Glutamatergic neuron (in vitro differentiated cells): ENCODE measurements at regions not wholly inside any gene's neighbourhood (a gene's known extent, or its start where the extent isn't known, plus 50 kb on each side); places are given as distances from the start of the nearest gene placed in this dataset.

ENCODE experiments used
- DNase-seq: peaks from one replicate; pipeline ENCODE4 v3.0.0; 2022
- H3K27ac Mint-ChIP-seq: one replicate; pipeline ENCODE4 v1.8.0; 2020; ENCODE audit warnings: mild to moderate bottlenecking, mixed read lengths, inconsistent platforms; ENCODE audit not compliant: unreplicated experiment
- H3K27me3 Mint-ChIP-seq: one replicate; pipeline ENCODE4 v1.8.0; 2020; ENCODE audit warnings: mild to moderate bottlenecking, moderate library complexity, mixed read lengths, inconsistent platforms; ENCODE audit not compliant: unreplicated experiment
- H3K36me3 Mint-ChIP-seq: one replicate; pipeline ENCODE4 v1.8.0; 2020; ENCODE audit warnings: mild to moderate bottlenecking, mixed read lengths, inconsistent platforms; ENCODE audit not compliant: unreplicated experiment
- H3K4me1 Mint-ChIP-seq: one replicate; pipeline ENCODE4 v1.8.0; 2020; ENCODE audit warnings: mild to moderate bottlenecking, low read depth, mixed read lengths, inconsistent platforms; ENCODE audit not compliant: unreplicated experiment
- H3K4me3 Mint-ChIP-seq: one replicate; pipeline ENCODE4 v1.8.0; 2020; ENCODE audit warnings: mild to moderate bottlenecking, mixed read lengths, inconsistent platforms; ENCODE audit not compliant: unreplicated experiment
- H3K9me3 Mint-ChIP-seq: one replicate; pipeline ENCODE4 v1.8.0; 2020; ENCODE audit warnings: mild to moderate bottlenecking, moderate library complexity, mixed read lengths, inconsistent platforms; ENCODE audit not compliant: unreplicated experiment
- TF ChIP-seq, protein P1 (sequence below): fragments of 200-600 bp; sonication (generic); IDR thresholded peaks from one replicate; pipeline ENCODE4 v1.5.0; 2021; ENCODE audit not compliant: partially characterized antibody, unreplicated experiment

DNA sequence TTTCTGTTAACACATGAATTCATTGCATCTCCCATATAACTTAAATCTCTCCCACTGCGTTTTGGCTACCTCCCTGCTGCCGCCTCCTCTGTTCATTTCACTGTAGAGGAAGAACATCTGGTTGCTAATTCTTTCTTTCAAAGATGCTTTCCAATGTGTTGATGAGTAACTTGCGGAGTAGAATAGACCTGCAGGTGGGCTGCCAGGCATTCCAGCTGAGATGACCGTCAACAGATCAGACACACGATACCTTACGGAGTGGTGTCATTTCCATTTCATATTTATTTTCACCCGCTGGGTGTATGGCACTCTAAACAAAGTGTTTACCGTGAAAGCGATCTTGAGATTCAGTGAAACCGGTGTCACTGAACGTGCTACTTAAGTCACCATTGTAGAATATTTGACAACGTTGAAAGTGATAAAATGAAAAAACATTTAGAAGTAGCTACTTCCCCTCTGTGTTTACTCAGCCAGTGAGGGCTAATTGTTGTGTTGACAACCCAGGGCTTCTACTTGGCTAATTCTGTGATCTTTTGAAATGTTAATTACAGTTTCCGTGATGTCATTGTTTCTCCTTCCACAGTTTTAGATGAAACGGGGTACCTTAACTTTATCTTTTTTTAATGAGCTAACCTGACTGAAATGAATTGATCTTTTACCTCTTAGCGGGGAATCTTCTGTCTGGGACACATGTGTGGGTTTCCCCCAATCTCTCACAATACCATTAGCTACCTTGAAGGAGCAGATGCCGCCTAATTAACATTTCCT lies 228.5 kb upstream of the ARGLU1 start:
- Mint-ChIP-seq H3K27ac (no peak overlapping the region), H3K9me3 (no peaks in the 10 kb centered on the region), H3K4me1 (peaks cover 12% of the 10 kb centered on the region), H3K4me3 (peak overlapping the region; percentile 65), H3K36me3 (no peaks in the 10 kb centered on the region), H3K27me3 (peaks cover 3% of the 10 kb centered on the region)
- DNase-seq: no peak
- TF ChIP-seq, protein P1, sequence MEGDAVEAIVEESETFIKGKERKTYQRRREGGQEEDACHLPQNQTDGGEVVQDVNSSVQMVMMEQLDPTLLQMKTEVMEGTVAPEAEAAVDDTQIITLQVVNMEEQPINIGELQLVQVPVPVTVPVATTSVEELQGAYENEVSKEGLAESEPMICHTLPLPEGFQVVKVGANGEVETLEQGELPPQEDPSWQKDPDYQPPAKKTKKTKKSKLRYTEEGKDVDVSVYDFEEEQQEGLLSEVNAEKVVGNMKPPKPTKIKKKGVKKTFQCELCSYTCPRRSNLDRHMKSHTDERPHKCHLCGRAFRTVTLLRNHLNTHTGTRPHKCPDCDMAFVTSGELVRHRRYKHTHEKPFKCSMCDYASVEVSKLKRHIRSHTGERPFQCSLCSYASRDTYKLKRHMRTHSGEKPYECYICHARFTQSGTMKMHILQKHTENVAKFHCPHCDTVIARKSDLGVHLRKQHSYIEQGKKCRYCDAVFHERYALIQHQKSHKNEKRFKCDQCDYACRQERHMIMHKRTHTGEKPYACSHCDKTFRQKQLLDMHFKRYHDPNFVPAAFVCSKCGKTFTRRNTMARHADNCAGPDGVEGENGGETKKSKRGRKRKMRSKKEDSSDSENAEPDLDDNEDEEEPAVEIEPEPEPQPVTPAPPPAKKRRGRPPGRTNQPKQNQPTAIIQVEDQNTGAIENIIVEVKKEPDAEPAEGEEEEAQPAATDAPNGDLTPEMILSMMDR: no peak

DNA sequence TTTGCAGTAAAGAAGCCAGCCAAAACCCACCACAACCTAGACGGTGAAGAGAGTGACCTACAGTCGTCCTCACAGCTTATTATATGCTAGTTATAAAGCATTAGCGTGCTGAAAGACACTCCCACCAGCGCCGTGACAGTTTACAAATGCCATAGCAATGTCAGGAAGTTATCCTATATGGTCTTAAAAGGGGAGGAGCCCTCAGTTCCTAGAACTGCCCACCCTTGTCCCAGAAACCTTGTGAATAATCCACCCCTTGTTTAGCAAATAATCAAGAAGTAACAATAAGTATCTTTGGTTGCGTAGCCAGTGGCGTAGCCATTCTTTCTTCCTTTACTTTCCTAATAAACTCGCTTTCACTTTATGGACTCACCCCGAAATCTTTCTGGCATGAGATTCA lies 227.9 kb upstream of the ARGLU1 start:
- no peaks in the 10 kb centered on the region for H3K9me3 Mint-ChIP-seq
- peaks cover 12% of the 10 kb centered on the region for H3K4me1 Mint-ChIP-seq
- no peak overlapping the region for H3K27ac Mint-ChIP-seq
- DNase-seq: no peak
- TF ChIP-seq, protein P1: no peak
- no peak overlapping the region for H3K4me3 Mint-ChIP-seq
- H3K36me3 Mint-ChIP-seq: no peaks in the 10 kb centered on the region
- peaks cover 3% of the 10 kb centered on the region for H3K27me3 Mint-ChIP-seq

DNA sequence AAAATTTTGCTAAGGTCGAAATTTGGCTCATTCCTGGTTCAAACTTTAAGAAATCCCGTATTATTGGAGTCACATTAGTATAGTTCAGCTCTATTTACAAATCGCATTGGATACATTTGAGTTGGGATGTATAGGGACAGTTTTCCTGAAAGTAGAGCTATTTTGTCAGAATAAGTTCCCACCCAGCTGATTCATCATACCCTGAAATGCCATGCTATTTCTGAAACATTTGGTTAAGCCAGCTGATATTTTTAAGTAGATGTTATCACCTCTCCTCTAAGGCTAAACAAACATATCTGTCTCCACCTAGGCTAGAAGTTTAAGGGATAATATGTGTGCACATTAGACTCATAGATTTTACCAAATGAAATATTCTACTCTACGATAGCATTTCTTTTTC lies 226.2 kb upstream of the ARGLU1 start:
- Mint-ChIP-seq H3K9me3 (no peaks in the 10 kb centered on the region), H3K36me3 (no peaks in the 10 kb centered on the region), H3K4me3 (no peak overlapping the region), H3K27me3 (peaks cover 3% of the 10 kb centered on the region), H3K27ac (no peak overlapping the region), H3K4me1 (peaks cover 12% of the 10 kb centered on the region)
- TF ChIP-seq, protein P1: no peak
- DNase-seq: no peak

DNA sequence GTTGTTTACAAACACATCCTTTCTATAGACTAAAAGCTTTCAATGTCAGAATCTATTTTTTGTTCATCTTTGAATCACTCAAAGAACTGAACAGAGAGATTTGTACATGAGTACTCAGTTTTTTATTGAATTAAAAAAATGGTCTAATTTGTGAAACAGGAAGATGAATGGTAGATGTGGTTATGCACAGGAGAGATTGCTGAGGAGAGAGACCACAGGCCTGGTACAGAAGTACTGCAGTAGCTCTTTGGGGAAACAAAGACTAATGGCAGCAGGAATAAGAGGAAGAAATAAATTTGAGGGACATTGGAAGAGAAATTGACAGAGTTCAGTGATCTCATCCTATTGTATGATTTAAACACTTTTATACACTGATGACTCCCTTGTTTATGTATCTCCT lies 222.0 kb upstream of the ARGLU1 start:
- no peak for DNase-seq
- H3K27ac Mint-ChIP-seq: no peak overlapping the region
- H3K27me3 Mint-ChIP-seq: no peaks in the 10 kb centered on the region
- TF ChIP-seq, protein P1: no peak
- no peaks in the 10 kb centered on the region for H3K4me1 Mint-ChIP-seq
- H3K4me3 Mint-ChIP-seq: no peak overlapping the region
- no peaks in the 10 kb centered on the region for H3K36me3 Mint-ChIP-seq
- H3K9me3 Mint-ChIP-seq: no peaks in the 10 kb centered on the region

DNA sequence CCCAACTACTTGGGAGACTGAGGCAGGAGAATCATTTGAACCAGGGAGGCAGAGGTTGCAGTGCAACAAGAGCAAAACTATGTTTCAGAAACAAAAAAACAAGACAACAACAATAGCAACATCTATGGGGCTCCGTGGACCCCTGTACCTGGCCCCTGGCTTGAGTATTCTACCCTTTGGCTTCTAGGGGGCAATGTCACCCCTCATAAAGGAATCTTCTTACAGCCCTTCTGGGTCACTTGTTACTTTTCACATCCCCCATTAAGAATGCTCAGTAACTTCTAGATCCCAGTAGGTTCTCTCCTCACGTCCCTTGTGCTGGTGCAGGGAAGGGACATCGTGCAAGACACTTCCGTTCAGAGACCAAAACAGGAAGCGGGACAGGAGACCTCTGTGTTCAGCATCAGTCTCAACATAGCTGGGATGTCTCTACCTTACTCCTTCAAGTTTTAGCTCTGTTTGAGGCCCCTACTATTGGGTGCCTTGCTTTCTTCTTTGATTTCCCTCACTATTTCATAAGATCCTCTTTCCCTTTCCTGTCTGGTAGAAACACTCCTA lies 218.1 kb upstream of the ARGLU1 start:
- H3K9me3 Mint-ChIP-seq: no peaks in the 10 kb centered on the region
- TF ChIP-seq, protein P1: no peak
- no peak for DNase-seq
- no peak overlapping the region for H3K4me3 Mint-ChIP-seq
- H3K4me1 Mint-ChIP-seq: no peaks in the 10 kb centered on the region
- no peaks in the 10 kb centered on the region for H3K27me3 Mint-ChIP-seq
- H3K36me3 Mint-ChIP-seq: no peaks in the 10 kb centered on the region
- no peak overlapping the region for H3K27ac Mint-ChIP-seq
